ENCODE measurements at regions not wholly inside any gene's neighbourhood (a gene's known extent, or its start where the extent isn't known, plus 50 kb on each side); places are given as distances from the start of the nearest gene placed in this dataset.

- intact Hi-C loops (cut with micrococcal nuclease) = no loop called here
- no peaks in the 10 kb centered on the region for H3K4me1 ChIP-seq (ENCODE audit: control insufficient read depth, insufficient read depth, low read length)
- H3K14ac ChIP-seq (replicated peaks; ENCODE audit: low read depth, low read length) = no peak overlapping the region
- H3K9ac ChIP-seq (ENCODE audit: low read depth, low read length) = no peak overlapping the region
- in situ Hi-C loops (cut with MboI; ENCODE audit: low sequenced_read_pairs) = no loop called here
- no peak overlapping the region for H2AFZ ChIP-seq (replicated peaks; ENCODE audit: low read length, poor library complexity)
- H2AK9ac ChIP-seq (replicated peaks; ENCODE audit: low read depth, low read length, poor library complexity) = no peak overlapping the region
- TF ChIP-seq MAZ (IDR thresholded peaks at IDR 0.05; ENCODE audit: borderline replicate concordance, low read depth, low read length) (no peak), MXI1 (IDR thresholded peaks at IDR 0.05; ENCODE audit: borderline replicate concordance, low read depth, low read length) (no peak), CHD1 (IDR thresholded peaks at IDR 0.05; ENCODE audit: low read depth, low read length) (no peak), USF2 (IDR thresholded peaks at IDR 0.05; ENCODE audit: low read depth, low read length) (no peak), FOS (IDR thresholded peaks at IDR 0.05; ENCODE audit: low read depth, low read length) (no peak), RAD21 (IDR thresholded peaks at IDR 0.05; ENCODE audit: low read length) (no peak), RFX5 (IDR thresholded peaks at IDR 0.05; ENCODE audit: low read depth, low read length) (no peak), ELK1 (IDR thresholded peaks at IDR 0.05; ENCODE audit: borderline replicate concordance, low read depth, low read length) (no peak), CTCF (conservative IDR thresholded peaks at IDR 0.05; ENCODE audit: low read depth, low read length) (no peak)
- no peak overlapping the region for H2AK5ac ChIP-seq (ENCODE audit: low read depth, low read length)
- dilution Hi-C loops (cut with HindIII; ENCODE audit: low sequenced_read_pairs, unreplicated experiment) = no loop called here
- H4K91ac ChIP-seq (ENCODE audit: insufficient read depth, low read depth, low read length) = no peak overlapping the region
- no peak overlapping the region for H3K4me3 ChIP-seq (ENCODE audit: insufficient read depth, low read depth, low read length)
- H3K36me3 ChIP-seq (ENCODE audit: control insufficient read depth, insufficient read depth, low read length) = no peaks in the 10 kb centered on the region
- ChIA-PET POLR2A (ENCODE audit: unreplicated experiment) (no interaction called here), CTCF (interaction anchor here (0.6 kb wide), 1 partner anchor 23 kb away, joined by 3 read pairs; no protein-coding TSS in a partner anchor)
- H3K56ac ChIP-seq (ENCODE audit: extremely low read depth, insufficient read depth, low read length) = no peak overlapping the region
- no peak overlapping the region for H2BK20ac ChIP-seq (ENCODE audit: low read depth, low read length)
- H2BK5ac ChIP-seq (ENCODE audit: low read depth, low read length, poor library complexity, severe bottlenecking) = no peak overlapping the region
- ATAC-seq (ENCODE audit: low read depth) (no peak), DNase-seq (no peak)
- no peak overlapping the region for H3K4me2 ChIP-seq (ENCODE audit: low read depth, low read length)
- H3K9me1 ChIP-seq (ENCODE audit: insufficient read depth, low read length) = no peaks in the 10 kb centered on the region
- H3K23ac ChIP-seq (ENCODE audit: low read depth, low read length) = no peak overlapping the region
- H3K18ac ChIP-seq (ENCODE audit: low read depth, low read length) = no peak overlapping the region
- no TSS peak for BruUV-seq (replicated peaks)
- no peak overlapping the region for H3K27ac ChIP-seq (ENCODE audit: insufficient read depth, low read length)
- no peaks in the 10 kb centered on the region for H3K27me3 ChIP-seq (ENCODE audit: control insufficient read depth, insufficient read depth, low read length)
- no peak overlapping the region for H4K8ac ChIP-seq (ENCODE audit: low read depth in 2 of 2, low read length in 2 of 2)
- 0% methylated on average over 1 of the region's 3 CpGs; no CpG with 5 or more reads in 1 of the 2 experiments for WGBS, 2 experiments (ENCODE audit: extremely low coverage in 2 of 2, insufficient read length in 1 of 2)
- no peak overlapping the region for H2BK120ac ChIP-seq (ENCODE audit: low read depth, low read length)
- H4K20me1 ChIP-seq (ENCODE audit: insufficient read depth, low read length) = no peaks in the 10 kb centered on the region
- H3K79me1 ChIP-seq (ENCODE audit: low read depth in 1 of 2, low read length in 2 of 2) = no peaks in the 10 kb centered on the region
- H2BK15ac ChIP-seq (ENCODE audit: low read depth, low read length) = no peak overlapping the region
- H4K5ac ChIP-seq (ENCODE audit: low read depth, low read length) = no peak overlapping the region
- H3K4ac ChIP-seq (ENCODE audit: low read depth, low read length) = no peak overlapping the region
- peaks cover 30% of the 10 kb centered on the region for H3K9me3 ChIP-seq (ENCODE audit: control insufficient read depth, insufficient read depth, low read length)
Measured at GRCh38 chr2:16010011-16010410, 69.7 kb downstream of the MYCN start.

Measured in IMR-90 (cell line).